ENCODE measurements at regions not wholly inside any gene's neighbourhood (a gene's known extent, or its start where the extent isn't known, plus 50 kb on each side); places are given as distances from the start of the nearest gene placed in this dataset.

DNA sequence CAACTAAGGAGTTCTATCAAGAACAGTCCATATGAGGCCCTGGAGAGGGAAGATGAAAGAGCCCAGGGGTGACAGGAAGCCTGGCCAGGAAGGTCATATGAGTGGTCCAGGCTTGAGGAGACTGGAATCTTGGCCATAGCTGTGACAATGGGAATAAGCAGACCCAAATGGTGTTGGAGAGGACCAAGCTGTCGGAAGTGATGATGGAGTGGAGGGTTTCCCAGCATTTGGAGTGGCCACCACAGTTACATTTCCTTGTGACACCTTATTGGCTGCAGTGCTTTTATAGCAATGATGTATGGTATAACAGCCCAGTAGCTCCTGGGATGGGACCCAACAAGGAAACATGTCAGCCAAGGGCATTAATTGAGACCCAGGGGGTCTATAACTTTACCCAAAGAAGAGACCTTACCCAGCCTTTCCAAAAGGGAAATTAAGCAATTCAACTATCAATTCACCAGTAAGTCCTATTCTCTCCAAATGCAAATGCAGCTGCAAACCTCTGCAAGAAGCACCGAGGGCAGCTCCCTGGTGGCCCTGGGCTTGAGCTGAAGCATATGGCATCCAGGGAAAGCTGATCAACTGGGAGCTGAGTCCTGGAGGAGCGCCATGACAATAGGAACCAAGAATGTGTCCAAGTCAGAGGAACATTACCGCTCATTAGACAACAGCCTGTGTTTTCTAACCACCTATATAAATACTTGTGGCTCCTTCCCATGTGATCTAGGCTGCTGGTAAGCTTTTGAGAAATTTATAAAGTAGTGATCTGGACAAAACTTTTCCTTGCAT lies 219.4 kb downstream of the SOD2 start:
- no peak for DNase-seq

GRCh38 chr6:159470397-159470796 lies 222.6 kb downstream of the SOD2 start:
- DNase-seq: no peak

DNA sequence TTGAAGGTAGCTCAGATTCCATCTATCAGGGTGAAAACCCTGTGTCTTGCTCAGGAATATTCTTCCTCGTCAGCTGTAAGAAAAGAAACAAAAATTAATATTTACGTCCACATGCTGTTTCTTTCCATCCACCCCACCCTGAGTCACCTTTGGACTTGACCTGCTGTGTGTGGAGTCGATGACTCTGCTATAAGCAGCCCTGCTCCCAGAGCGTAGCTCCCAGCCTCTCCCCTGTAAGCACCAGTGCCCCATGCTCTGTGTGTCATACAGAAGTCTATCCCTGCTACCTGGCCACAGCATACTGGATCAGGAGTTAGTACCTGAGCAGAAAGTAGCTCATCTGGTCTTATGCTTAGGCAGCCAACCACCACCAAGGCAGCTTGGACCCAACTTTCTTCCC lies 223.6 kb downstream of the SOD2 start:
- DNase-seq: no peak

DNA sequence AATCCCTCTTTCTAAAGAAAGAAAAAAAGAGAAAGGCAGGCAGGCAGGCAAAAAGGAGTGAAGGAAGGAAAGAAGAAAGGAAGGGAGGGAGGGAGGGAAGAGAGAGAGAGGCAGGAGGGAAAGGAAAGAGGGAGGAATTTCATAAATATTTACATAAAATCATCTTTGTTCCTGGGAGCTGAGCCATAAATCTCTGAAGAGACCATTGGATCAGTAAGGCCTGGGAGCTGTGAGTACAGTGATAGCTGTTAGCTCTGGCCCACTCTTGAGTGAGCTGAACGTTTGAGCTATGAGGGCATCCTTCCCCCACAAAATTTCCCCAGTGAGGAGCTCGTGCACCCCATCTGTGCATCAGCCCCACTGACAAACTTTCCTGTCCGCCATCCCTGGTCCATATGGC lies 224.0 kb downstream of the SOD2 start:
- DNase-seq: no peak

- no peak for DNase-seq
These were observed 225.5 kb downstream of the SOD2 start for GRCh38 chr6:159467473-159468041.

- DNase-seq: no peak
These were observed 226.1 kb downstream of the SOD2 start for GRCh38 chr6:159466926-159467325.

DNA sequence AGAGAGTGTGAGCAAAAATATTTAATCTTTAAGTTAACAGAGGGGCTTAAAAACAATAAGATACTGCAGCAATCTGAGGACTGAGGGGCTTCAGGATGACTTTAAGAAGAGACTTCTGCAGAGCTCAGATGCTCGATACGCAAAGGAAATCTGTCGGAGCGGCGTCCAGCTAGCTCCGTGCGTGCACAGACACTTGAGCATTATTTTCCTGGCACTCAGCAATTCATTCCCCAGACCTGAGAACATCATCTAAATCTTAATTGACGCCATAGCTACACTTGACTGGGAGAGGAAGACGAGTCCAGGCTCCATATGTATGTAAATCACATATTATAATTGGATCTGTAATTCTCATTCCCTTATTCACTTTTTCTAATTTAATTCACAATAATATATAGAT lies 228.2 kb downstream of the SOD2 start:
- no peak for DNase-seq

DNA sequence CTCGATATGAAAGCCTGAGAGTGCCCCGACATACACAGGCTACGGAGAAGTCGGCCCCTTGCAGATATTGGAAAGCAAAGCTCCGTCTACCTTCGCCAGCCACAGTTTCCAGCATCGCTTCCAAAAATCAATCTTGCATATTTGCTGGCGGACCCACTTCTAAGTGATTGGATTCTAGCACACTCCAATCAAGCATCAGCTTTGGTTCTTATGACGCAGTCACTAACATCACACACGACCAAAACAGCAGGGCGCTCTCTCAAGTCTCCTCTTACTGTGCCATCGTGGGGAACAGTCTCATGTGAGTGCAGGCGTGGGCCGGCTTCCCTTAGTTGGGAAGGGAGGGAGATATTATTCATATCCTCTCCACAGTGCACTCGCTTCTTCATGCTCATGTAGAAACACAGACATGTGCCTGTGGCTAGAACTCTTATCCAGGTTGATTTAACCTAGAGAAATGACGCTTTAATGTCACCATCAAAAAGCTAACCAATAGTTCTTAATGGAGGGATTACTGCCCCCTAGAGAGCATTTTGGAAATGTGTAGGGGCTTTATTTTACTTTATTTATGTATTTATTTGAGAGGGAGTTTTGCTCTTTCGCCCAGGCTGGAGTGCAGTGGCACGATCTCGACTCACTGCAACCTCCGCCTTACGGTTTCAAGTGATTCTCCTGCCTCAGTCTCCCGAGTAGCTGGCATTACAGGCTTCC lies 229.8 kb downstream of the SOD2 start:
- DNase-seq: no peak

GRCh38 chr6:159462431-159462830 lies 230.6 kb downstream of the SOD2 start:
- DNase-seq: no peak

DNA sequence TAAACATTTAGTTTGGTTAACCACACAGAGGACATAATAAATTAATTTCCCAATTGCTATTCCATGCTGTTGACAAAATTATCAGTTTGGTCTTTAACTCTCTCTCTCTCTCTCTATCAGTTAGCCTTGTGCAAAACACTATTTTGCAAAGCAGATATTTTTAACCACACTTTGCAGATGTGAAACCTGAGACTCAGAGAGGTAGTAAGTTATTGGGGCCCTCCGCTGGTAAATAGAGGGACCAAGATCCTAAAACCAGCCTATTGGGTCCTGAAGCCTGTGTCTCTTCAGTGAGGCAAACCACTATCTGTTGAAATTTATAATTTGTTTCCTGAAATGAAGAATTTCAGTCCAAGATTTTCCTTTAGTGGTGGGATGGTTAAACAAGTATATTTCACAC lies 231.0 kb downstream of the SOD2 start:
- DNase-seq: no peak

GRCh38 chr6:159461266-159461665 lies 231.8 kb downstream of the SOD2 start:
- no peak for DNase-seq

DNA sequence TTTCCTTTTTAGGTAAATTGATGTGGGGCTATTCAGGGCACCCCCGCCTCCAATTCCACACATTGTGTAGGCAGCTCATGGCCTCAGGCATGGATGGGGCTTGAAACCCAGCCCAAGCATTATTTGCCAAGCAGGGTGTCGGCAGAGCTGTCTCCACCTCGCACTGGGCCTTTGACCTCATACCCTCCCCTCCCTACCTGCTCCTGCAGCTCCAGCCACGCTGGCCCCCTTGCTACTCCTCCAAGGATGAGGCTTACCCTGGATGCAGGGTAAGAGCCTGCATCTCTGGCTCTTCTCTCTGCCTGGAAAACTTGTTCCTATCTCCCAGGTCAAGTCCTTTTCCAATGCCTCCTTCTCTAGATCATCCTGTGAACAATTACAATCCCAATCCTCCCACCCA lies 232.6 kb downstream of the SOD2 start:
- no peak for DNase-seq

DNA sequence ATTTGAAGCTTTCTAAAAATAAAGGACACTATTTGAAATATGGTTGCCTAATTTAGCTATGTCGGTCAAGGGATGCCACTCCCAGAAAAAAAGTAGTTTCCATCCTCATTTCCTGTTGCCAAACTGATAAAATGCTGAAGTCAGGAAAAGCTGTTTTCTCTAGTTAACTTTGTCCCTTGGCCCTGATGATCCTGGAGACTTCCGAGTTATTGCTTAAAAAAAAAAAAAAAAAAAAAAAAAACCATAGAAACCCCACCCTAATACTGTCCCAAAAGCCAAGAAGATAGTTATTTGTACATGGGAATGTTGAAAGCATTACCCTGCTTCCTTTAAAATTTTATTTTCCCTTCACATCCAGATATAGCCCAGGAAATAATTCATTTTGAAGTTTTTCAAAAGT lies 236.7 kb downstream of the SOD2 start:
- DNase-seq: no peak

DNA sequence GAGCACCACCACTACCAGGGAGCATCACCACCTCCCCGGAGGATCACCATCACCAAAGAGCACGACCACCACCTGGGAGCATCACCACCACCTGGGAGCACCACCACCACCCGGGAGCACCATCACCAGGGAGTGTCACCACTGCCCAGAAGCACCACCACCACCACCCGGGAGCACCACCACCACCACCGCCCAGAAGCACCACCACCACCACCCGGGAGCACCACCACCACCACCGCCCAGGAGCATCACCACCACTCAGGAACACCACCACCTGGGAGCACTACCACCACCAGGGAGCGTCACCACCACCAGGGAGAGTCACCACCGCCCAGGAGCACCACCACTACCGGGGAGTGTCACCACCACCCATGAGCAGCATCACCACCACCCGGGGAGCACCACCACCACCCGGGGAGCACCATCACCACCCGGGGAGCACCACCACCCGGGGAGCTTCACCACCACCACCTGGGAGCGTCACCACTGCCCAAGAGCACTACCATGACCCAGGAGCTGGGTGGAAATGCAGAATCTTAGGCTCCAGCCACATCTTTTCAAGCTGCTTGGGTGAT lies 237.3 kb downstream of the SOD2 start:
- no peak for DNase-seq

- DNase-seq: no peak
These were observed 242.1 kb downstream of the SOD2 start for GRCh38 chr6:159450815-159451465.

DNA sequence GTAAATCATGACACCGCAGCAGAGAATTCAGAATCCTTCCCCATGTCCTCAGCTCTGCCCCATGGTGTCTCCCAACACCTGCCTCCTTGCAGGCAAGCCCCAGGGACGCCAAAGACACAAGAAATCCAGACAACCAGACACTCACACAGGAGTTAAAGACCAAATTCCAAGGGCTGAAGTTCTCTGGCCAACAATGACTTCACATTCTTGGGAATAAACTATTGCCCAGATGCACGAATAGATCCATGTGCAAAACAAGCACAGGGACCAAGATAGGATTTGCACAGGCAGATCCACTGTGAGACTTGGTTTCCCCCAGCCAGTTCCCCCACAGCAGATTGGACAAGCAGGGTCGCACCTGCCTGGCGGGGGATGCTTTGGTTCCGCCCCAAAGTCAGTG lies 246.7 kb downstream of the SOD2 start:
- DNase-seq: no peak

- DNase-seq: no peak
These were observed 247.7 kb downstream of the SOD2 start for GRCh38 chr6:159445351-159445750.

DNA sequence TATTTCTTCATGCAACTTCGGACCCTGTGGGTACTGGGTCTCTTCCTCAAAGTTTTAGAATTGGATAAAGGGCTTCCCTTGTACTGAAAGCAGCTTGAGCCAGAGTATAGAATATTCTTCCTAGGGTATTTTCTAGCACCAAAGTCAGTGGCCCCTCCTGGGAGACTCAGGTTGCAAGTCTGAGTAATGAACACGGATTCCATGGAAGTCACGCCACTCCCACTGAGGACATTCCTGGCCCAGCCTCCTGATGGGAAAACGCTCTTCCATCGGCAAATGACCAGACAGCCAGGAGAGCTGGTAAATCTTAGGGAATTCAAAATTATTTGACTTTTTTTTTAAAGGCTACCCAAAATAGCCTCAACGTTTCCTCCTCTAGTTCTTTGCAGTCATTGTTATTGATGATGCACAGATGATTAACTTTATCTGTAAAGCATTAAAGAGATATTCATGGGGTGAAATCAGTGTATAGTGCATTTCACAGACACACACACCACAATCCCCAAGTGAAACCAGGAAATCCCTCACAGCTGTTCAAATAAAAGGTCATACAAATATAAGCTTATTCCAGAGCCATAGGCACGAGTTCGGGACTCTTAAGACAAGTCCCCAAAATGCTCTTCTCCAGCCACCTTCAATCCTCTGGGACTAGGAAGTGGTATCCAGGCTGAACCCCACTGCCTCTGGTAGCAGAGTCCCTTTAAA lies 248.8 kb downstream of the SOD2 start:
- DNase-seq: no peak

GRCh38 chr6:159443417-159443920 lies 249.6 kb downstream of the SOD2 start:
- DNase-seq: no peak

DNA sequence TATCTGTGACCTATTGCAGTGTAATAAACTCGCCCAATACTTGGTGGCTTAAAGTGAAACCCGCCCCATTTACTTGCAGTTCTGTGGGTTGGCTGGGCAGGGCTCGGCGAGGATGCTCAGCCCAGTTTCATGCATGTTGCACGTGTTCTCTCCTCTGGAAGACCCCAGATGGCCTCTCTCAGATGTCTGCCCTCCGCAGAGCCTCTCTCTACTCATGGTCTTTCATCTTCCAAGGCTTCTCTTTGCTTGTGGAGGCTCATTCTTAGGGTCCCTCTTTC lies 251.4 kb downstream of the SOD2 start:
- DNase-seq: no peak

DNA sequence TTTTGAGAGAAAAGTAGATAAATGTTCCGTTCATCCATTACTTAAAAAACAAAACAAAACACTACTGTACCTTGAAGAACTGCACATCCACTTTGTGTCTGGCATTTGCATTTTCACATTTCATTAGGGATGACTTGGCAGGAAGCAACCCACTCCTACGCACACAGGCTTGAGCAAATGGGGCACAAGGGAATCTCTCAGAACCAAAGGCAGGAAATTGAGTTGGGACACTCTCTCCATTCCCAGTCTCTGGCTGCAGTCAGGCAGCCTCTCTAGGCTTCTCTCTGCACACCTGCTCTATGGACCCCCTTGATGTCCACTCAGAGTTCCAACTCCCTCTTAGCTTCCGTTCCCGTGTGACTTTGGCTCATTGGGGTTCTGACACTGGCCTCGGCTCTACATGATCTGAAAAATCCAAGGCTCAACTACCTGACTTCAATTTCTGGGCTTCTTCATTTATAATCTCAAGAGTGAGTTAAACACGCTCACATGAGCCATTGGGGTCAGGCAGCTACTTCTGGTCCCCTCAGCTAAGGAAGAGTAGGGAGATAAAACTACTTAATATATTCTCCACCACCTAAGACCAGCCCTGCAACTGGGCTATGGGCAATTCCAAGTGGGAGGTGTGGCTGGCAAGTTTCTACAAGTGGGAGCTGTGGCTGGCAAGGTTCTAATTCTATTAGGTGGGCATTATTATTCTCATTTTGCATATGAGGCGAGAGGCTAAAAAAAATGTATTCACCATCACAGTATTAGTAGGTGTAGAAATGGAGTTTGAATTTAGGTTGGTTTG lies 251.9 kb downstream of the SOD2 start:
- no peak for DNase-seq

- no peak for DNase-seq
These were observed 252.7 kb downstream of the SOD2 start for GRCh38 chr6:159440349-159440748.
